ENCODE measurements at regions not wholly inside any gene's neighbourhood (a gene's known extent, or its start where the extent isn't known, plus 50 kb on each side); places are given as distances from the start of the nearest gene placed in this dataset.
A peak's percentile ranks its signal among the peaks of the same experiment; 100 is the strongest.

- Histone ChIP-seq H3K36me3 (ENCODE audit: low read depth, low read length) (no peaks in the 10 kb centered on the region), H2AFZ (ENCODE audit: low read length) (no peak overlapping the region), H3K9ac (ENCODE audit: low read length) (no peak overlapping the region), H3K79me2 (ENCODE audit: low read length) (no peaks in the 10 kb centered on the region), H3K27me3 (ENCODE audit: low read length) (no peaks in the 10 kb centered on the region), H3K4me3 (ENCODE audit: low read length) (no peak overlapping the region), H3K9me3 (ENCODE audit: low read length) (no peaks in the 10 kb centered on the region), H3K4me2 (ENCODE audit: low read length) (no peak overlapping the region), H3F3A (ENCODE audit: low read length, unreplicated experiment) (no peaks in the 10 kb centered on the region), H3K4me1 (ENCODE audit: insufficient read depth, low read length) (no peaks in the 10 kb centered on the region), H3K9me2 (replicated peaks; ENCODE audit: low read length) (no peaks in the 10 kb centered on the region), H3K27ac (ENCODE audit: low read length) (no peak overlapping the region), H4K20me1 (ENCODE audit: low read length) (no peaks in the 10 kb centered on the region)
- ATAC-seq: no peak
- ChIA-PET POLR2A (ENCODE audit: unreplicated experiment) (no interaction called here), CTCF (interaction anchor here (0.7 kb wide), 1 partner anchor 1394 kb away, joined by 3 read pairs; no protein-coding TSS in a partner anchor)
- DNase-seq: no peak
- BruUV-seq (replicated peaks): no TSS peak
- intact Hi-C loops (cut with micrococcal nuclease): no loop called here
- TF ChIP-seq EZH2phosphoT487 (IDR thresholded peaks at IDR 0.05; ENCODE audit: borderline replicate concordance, low read length) (no peak), EZH2 (IDR thresholded peaks at IDR 0.05; ENCODE audit: low read length, unreplicated experiment) (no peak), CTCF (conservative IDR thresholded peaks at IDR 0.05; ENCODE audit: low read depth, low read length) (no peak)
Observed at GRCh38 chr5:24777392-24777791, 132.6 kb upstream of the CDH10 start.

- Histone ChIP-seq H3F3A (ENCODE audit: low read length, unreplicated experiment) (no peaks in the 10 kb centered on the region), H3K79me2 (ENCODE audit: low read length) (no peaks in the 10 kb centered on the region), H3K36me3 (ENCODE audit: low read depth, low read length) (no peaks in the 10 kb centered on the region), H3K9me2 (replicated peaks; ENCODE audit: low read length) (no peaks in the 10 kb centered on the region), H3K27me3 (ENCODE audit: low read length) (no peaks in the 10 kb centered on the region), H3K9ac (ENCODE audit: low read length) (no peak overlapping the region), H3K27ac (ENCODE audit: low read length) (no peak overlapping the region), H3K4me2 (ENCODE audit: low read length) (no peak overlapping the region), H3K9me3 (ENCODE audit: low read length) (no peaks in the 10 kb centered on the region), H4K20me1 (ENCODE audit: low read length) (no peaks in the 10 kb centered on the region), H2AFZ (ENCODE audit: low read length) (no peak overlapping the region), H3K4me1 (ENCODE audit: insufficient read depth, low read length) (no peaks in the 10 kb centered on the region), H3K4me3 (ENCODE audit: low read length) (no peak overlapping the region)
- DNase-seq: peak; percentile 11
- TF ChIP-seq EZH2 (IDR thresholded peaks at IDR 0.05; ENCODE audit: low read length, unreplicated experiment) (no peak), CTCF (conservative IDR thresholded peaks at IDR 0.05; ENCODE audit: low read depth, low read length) (no peak), EZH2phosphoT487 (IDR thresholded peaks at IDR 0.05; ENCODE audit: borderline replicate concordance, low read length) (no peak)
- CTCF ChIA-PET: no interaction called here
- POLR2A ChIA-PET (ENCODE audit: unreplicated experiment): no interaction called here
- BruUV-seq (replicated peaks): no TSS peak
- ATAC-seq: no peak
- intact Hi-C loops (cut with micrococcal nuclease): no loop called here
Observed at GRCh38 chr5:24773261-24773660, 128.5 kb upstream of the CDH10 start.

- H3K9me3 ChIP-seq (ENCODE audit: low read length): no peaks in the 10 kb centered on the region
- no peak for DNase-seq
- H3K4me3 ChIP-seq (ENCODE audit: low read length): no peak overlapping the region
- ChIA-PET POLR2A (ENCODE audit: unreplicated experiment) (no interaction called here), CTCF (no interaction called here)
- H3F3A ChIP-seq (ENCODE audit: low read length, unreplicated experiment): no peaks in the 10 kb centered on the region
- H3K4me1 ChIP-seq (ENCODE audit: insufficient read depth, low read length): no peaks in the 10 kb centered on the region
- H4K20me1 ChIP-seq (ENCODE audit: low read length): no peaks in the 10 kb centered on the region
- H3K36me3 ChIP-seq (ENCODE audit: low read depth, low read length): no peaks in the 10 kb centered on the region
- H3K4me2 ChIP-seq (ENCODE audit: low read length): no peak overlapping the region
- H3K79me2 ChIP-seq (ENCODE audit: low read length): no peaks in the 10 kb centered on the region
- no peak for ATAC-seq
- no peak overlapping the region for H3K27ac ChIP-seq (ENCODE audit: low read length)
- intact Hi-C loops (cut with micrococcal nuclease): no loop called here
- no peak overlapping the region for H3K9ac ChIP-seq (ENCODE audit: low read length)
- H3K27me3 ChIP-seq (ENCODE audit: low read length): no peaks in the 10 kb centered on the region
- no peak for TF ChIP-seq CTCF (conservative IDR thresholded peaks at IDR 0.05; ENCODE audit: low read depth, low read length)
- no peak for TF ChIP-seq EZH2 (IDR thresholded peaks at IDR 0.05; ENCODE audit: low read length, unreplicated experiment)
- TF ChIP-seq EZH2phosphoT487 (IDR thresholded peaks at IDR 0.05; ENCODE audit: borderline replicate concordance, low read length): no peak
- BruUV-seq (replicated peaks): no TSS peak
- H2AFZ ChIP-seq (ENCODE audit: low read length): no peak overlapping the region
- no peaks in the 10 kb centered on the region for H3K9me2 ChIP-seq (replicated peaks; ENCODE audit: low read length)
Observed at GRCh38 chr5:24767086-24767485, 122.3 kb upstream of the CDH10 start.
